ENCODE measurements at regions not wholly inside any gene's neighbourhood (a gene's known extent, or its start where the extent isn't known, plus 50 kb on each side); places are given as distances from the start of the nearest gene placed in this dataset.

GRCh38 chr4:124445071-124445470 lies 267.5 kb downstream of the ANKRD50 start:
- TF ChIP-seq, protein P1, sequence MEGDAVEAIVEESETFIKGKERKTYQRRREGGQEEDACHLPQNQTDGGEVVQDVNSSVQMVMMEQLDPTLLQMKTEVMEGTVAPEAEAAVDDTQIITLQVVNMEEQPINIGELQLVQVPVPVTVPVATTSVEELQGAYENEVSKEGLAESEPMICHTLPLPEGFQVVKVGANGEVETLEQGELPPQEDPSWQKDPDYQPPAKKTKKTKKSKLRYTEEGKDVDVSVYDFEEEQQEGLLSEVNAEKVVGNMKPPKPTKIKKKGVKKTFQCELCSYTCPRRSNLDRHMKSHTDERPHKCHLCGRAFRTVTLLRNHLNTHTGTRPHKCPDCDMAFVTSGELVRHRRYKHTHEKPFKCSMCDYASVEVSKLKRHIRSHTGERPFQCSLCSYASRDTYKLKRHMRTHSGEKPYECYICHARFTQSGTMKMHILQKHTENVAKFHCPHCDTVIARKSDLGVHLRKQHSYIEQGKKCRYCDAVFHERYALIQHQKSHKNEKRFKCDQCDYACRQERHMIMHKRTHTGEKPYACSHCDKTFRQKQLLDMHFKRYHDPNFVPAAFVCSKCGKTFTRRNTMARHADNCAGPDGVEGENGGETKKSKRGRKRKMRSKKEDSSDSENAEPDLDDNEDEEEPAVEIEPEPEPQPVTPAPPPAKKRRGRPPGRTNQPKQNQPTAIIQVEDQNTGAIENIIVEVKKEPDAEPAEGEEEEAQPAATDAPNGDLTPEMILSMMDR (IDR thresholded peaks at IDR 0.05; ENCODE audit: insufficient read depth, low read depth, low read length) = no peak
- no peak for TF ChIP-seq EZH2 (IDR thresholded peaks at IDR 0.05; ENCODE audit: insufficient read depth, low read length)
